ENCODE measurements at regions not wholly inside any gene's neighbourhood (a gene's known extent, or its start where the extent isn't known, plus 50 kb on each side); places are given as distances from the start of the nearest gene placed in this dataset.

- Histone ChIP-seq H3K9me3 (no peaks in the 10 kb centered on the region), H3K4me3 (no peak overlapping the region), H3K27me3 (replicated peaks in 1 of 7) (no peaks in the 10 kb centered on the region), H3K4me1 (no peaks in the 10 kb centered on the region), H3K27ac (no peak overlapping the region), H3K36me3 (no peaks in the 10 kb centered on the region)
- intact Hi-C loops (cut with DNase I; ENCODE audit: low total_unique reads) = no loop called here
- no peak for DNase-seq
- no peak for TF ChIP-seq CTCF (IDR thresholded peaks at IDR 0.05 in 8 of 11, conservative IDR thresholded peaks at IDR 0.05 in 3 of 11)
- no peak for TF ChIP-seq POLR2AphosphoS5 (IDR thresholded peaks at IDR 0.05)
- no peak for TF ChIP-seq POLR2A (IDR thresholded peaks at IDR 0.05)
- WGBS, 5 donors = 69 to 83% (median 76%) methylated on average over 4 of the region's 4 CpGs
Measured at GRCh38 chr2:238703053-238703415, 144.9 kb upstream of the TWIST2 start.

- DNase-seq = no peak
- WGBS, 5 donors = 76 to 88% (median 81%) methylated on average over 9 of the region's 9 CpGs
- Histone ChIP-seq H3K36me3 (no peaks in the 10 kb centered on the region), H3K4me1 (no peaks in the 10 kb centered on the region), H3K4me3 (no peak overlapping the region), H3K27me3 (replicated peaks in 1 of 7) (no peaks in the 10 kb centered on the region), H3K27ac (no peak overlapping the region), H3K9me3 (no peaks in the 10 kb centered on the region)
- intact Hi-C loops (cut with DNase I; ENCODE audit: low total_unique reads) = no loop called here
- TF ChIP-seq CTCF (IDR thresholded peaks at IDR 0.05 in 8 of 11, conservative IDR thresholded peaks at IDR 0.05 in 3 of 11) = no peak
Measured at GRCh38 chr2:238703436-238703835, 144.4 kb upstream of the TWIST2 start.

DNA sequence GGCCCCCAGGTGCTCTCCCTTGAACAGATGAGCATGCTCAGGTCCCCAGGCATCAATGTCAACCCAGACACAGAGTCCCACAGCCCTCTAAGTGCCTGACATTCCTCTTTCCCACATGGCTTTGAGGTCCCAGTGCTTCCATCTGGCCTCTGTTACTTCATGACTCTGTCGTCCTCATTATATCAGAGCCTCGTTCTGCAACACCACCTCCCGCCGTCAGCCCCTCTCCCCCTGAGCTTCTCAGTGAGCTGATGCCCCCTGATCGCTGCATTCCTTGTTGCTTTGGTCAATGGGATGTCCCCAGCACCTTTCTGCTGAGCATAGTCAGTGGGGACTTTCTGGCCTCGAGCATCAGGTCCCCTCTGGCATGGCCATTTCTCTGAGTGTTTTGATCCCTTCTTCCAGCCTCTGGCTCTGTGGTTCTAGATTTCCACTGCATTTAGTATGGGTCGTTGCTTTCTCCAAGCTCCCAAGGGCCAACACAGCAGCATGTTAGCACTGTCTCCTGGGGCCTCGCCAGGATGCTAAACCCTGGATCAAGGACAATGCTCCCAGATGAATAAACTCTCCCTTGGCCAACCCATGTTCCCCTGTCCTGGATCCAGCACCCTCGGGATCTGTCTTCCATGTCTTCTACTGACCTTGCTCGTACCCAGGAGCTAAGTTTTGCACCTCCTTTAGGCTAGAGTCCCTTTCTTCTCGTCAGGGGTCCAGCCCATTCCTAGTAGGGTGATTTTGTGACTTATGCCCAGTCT is 143.2 kb upstream of the TWIST2 start:
- TF ChIP-seq CTCF (IDR thresholded peaks at IDR 0.05 in 8 of 11, conservative IDR thresholded peaks at IDR 0.05 in 3 of 11) (no peak), POLR2AphosphoS5 (IDR thresholded peaks at IDR 0.05) (no peak), POLR2A (IDR thresholded peaks at IDR 0.05) (no peak)
- Histone ChIP-seq H3K4me3 (no peak overlapping the region), H3K27ac (no peak overlapping the region), H3K27me3 (replicated peaks in 1 of 7) (no peaks in the 10 kb centered on the region), H3K4me1 (no peaks in the 10 kb centered on the region), H3K9me3 (no peaks in the 10 kb centered on the region), H3K36me3 (no peaks in the 10 kb centered on the region)
- intact Hi-C loops (cut with DNase I; ENCODE audit: low total_unique reads) = no loop called here
- 62 to 86% (median 80%) methylated on average over 11 of the region's 11 CpGs for WGBS, 5 donors
- DNase-seq = no peak

GRCh38 chr2:238706163-238706562 is 141.7 kb upstream of the TWIST2 start:
- no peak for DNase-seq
- Histone ChIP-seq H3K4me1 (no peaks in the 10 kb centered on the region), H3K27ac (no peak overlapping the region), H3K9me3 (no peaks in the 10 kb centered on the region), H3K27me3 (replicated peaks in 1 of 7) (peaks cover 0 to 10% (median 0%) of the 10 kb centered on the region in 7 donors), H3K36me3 (no peaks in the 10 kb centered on the region), H3K4me3 (no peak overlapping the region)
- 89 to 95% (median 94%) methylated on average over 8 of the region's 8 CpGs for WGBS, 5 donors
- TF ChIP-seq POLR2A (IDR thresholded peaks at IDR 0.05) (no peak), POLR2AphosphoS5 (IDR thresholded peaks at IDR 0.05) (no peak), CTCF (IDR thresholded peaks at IDR 0.05 in 8 of 11, conservative IDR thresholded peaks at IDR 0.05 in 3 of 11) (no peak)
- intact Hi-C loops (cut with DNase I; ENCODE audit: low total_unique reads) = no loop called here

Data from spleen (tissue), 11 donors.